ENCODE measurements at regions not wholly inside any gene's neighbourhood (a gene's known extent, or its start where the extent isn't known, plus 50 kb on each side); places are given as distances from the start of the nearest gene placed in this dataset.

DNA sequence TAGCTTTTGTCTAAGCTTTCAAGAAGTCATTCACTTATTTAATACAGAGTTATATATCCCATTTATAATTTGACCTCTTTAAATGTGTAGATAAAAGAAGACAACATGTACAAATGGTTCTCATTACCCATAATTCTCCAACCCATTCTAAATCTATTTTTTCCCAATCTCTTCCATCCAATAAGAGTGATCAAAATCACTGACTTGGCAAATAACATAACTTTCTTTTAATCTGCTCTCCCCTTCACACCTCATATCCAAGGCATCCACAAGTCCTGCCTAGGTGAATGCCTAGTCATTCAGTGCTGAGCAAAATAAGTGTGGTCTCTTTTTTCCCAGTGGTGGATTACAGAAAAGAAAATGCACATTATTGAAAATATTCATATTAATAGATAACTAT, 1231.1 kb downstream of the CDH11 start:
- H3K36me3 Mint-ChIP-seq (ENCODE audit: insufficient read depth in 1 of 3, low read depth in 3 of 3) = peaks cover 0 to 3% (median 0%) of the 10 kb centered on the region in 3 experiments; a peak in 1 of 7 replicates
- TF ChIP-seq, protein P1, sequence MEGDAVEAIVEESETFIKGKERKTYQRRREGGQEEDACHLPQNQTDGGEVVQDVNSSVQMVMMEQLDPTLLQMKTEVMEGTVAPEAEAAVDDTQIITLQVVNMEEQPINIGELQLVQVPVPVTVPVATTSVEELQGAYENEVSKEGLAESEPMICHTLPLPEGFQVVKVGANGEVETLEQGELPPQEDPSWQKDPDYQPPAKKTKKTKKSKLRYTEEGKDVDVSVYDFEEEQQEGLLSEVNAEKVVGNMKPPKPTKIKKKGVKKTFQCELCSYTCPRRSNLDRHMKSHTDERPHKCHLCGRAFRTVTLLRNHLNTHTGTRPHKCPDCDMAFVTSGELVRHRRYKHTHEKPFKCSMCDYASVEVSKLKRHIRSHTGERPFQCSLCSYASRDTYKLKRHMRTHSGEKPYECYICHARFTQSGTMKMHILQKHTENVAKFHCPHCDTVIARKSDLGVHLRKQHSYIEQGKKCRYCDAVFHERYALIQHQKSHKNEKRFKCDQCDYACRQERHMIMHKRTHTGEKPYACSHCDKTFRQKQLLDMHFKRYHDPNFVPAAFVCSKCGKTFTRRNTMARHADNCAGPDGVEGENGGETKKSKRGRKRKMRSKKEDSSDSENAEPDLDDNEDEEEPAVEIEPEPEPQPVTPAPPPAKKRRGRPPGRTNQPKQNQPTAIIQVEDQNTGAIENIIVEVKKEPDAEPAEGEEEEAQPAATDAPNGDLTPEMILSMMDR (conservative IDR thresholded peaks at IDR 0.05) = no peak

More for the DNA sequence above, 1231.1 kb downstream of the CDH11 start:
- Histone ChIP-seq H4K20me1 (ENCODE audit: control insufficient read depth, insufficient read depth, insufficient read length) (no peaks in the 10 kb centered on the region), H2AFZ (ENCODE audit: low read length) (no peak overlapping the region), H3K9ac (ENCODE audit: extremely low read depth, insufficient read length, low read length) (no peak overlapping the region), H2BK12ac (ENCODE audit: insufficient read length, low read depth, low read length) (no peak overlapping the region), H4K91ac (ENCODE audit: insufficient read length, low read depth, low read length) (no peak overlapping the region), H3K4me1 (ENCODE audit: insufficient read depth, low read length) (no peaks in the 10 kb centered on the region), H3K27ac (ENCODE audit: insufficient read length, low read depth, low read length) (no peak overlapping the region), H3K4ac (ENCODE audit: low read depth, low read length) (no peak overlapping the region), H3K4me2 (ENCODE audit: insufficient read depth, insufficient read length, low read length) (no peak overlapping the region), H4K5ac (ENCODE audit: insufficient read length, low read depth, low read length) (no peak overlapping the region), H3K56ac (ENCODE audit: insufficient read length, low read depth, low read length) (no peak overlapping the region), H4K8ac (replicated peaks; ENCODE audit: insufficient read length, low read depth, low read length) (no peak overlapping the region), H3K14ac (ENCODE audit: insufficient read depth, low read length) (no peak overlapping the region), H3K23me2 (ENCODE audit: insufficient read length, low read depth, low read length, poor library complexity, severe bottlenecking) (no peaks in the 10 kb centered on the region), H3K18ac (ENCODE audit: insufficient read length, low read depth, low read length) (no peak overlapping the region), H2BK20ac (ENCODE audit: low read depth, low read length, poor library complexity, severe bottlenecking) (no peak overlapping the region), H3K27me3 (ENCODE audit: insufficient read depth, low read length) (no peaks in the 10 kb centered on the region), H3T11ph (ENCODE audit: low read length) (no peak overlapping the region), H2BK15ac (ENCODE audit: low read depth, low read length) (no peak overlapping the region), H2BK120ac (ENCODE audit: low read depth, low read length, poor library complexity, severe bottlenecking) (no peak overlapping the region), H3K9me3 (ENCODE audit: control insufficient read depth, low read depth, low read length) (no peaks in the 10 kb centered on the region), H3K79me1 (ENCODE audit: insufficient read depth, low read depth, low read length, poor library complexity, severe bottlenecking) (no peaks in the 10 kb centered on the region), H3K23ac (ENCODE audit: insufficient read length, low read depth, low read length) (no peak overlapping the region), H3K79me2 (ENCODE audit: insufficient read depth, low read length) (no peaks in the 10 kb centered on the region), H2BK5ac (ENCODE audit: insufficient read length, low read length) (no peak overlapping the region), H2AK5ac (ENCODE audit: insufficient read length, low read length) (no peak overlapping the region)
- DNase-seq = no peak
- H3K27me3 Mint-ChIP-seq (ENCODE audit: low read depth) = no peaks in the 10 kb centered on the region
- no peak overlapping the region for H3K4me3 Mint-ChIP-seq
- no peaks in the 10 kb centered on the region; a peak in 1 of 5 replicates for H3K9me3 Mint-ChIP-seq
- no peaks in the 10 kb centered on the region for H3K4me1 Mint-ChIP-seq
- H3K27ac Mint-ChIP-seq = no peak overlapping the region

All from H9 (cell line).